ENCODE measurements at regions not wholly inside any gene's neighbourhood (a gene's known extent, or its start where the extent isn't known, plus 50 kb on each side); places are given as distances from the start of the nearest gene placed in this dataset.

DNA sequence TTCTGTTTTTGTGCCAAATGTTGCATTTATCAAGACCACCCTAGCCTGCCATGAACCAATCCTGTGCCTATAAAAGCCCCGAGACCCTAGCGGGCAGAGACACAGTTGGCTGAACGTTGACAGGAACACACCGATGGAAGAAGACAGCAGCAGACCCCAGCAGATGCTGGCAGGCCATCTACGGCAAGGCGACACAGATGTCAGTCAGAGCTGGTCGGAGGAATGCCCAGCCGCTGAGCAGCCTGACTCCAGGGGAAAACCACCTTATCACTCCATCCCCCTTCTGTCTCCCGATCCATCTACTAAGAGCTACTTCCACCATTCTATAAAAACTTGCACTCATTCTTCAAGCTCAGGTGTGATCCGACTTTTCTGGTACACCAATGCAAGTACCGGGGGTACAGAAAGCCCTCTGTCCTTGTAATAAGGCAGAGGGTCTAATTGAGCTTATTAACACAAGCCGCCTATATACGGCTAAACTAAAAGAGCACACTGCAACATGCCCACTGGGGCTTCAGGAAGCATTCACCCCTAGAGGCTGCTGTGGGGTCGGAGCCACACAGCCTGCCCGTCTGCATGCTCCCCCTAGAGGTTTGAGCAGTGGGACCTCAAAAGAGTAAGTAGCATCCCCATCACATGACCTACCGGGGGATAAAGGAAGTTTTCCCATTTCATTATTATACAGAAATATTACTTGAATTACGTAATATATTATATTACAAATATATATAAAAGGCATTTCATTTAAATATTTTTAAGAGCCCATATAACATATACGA lies 1156.3 kb upstream of the B3GALT2 start:
- TF ChIP-seq, protein P1, sequence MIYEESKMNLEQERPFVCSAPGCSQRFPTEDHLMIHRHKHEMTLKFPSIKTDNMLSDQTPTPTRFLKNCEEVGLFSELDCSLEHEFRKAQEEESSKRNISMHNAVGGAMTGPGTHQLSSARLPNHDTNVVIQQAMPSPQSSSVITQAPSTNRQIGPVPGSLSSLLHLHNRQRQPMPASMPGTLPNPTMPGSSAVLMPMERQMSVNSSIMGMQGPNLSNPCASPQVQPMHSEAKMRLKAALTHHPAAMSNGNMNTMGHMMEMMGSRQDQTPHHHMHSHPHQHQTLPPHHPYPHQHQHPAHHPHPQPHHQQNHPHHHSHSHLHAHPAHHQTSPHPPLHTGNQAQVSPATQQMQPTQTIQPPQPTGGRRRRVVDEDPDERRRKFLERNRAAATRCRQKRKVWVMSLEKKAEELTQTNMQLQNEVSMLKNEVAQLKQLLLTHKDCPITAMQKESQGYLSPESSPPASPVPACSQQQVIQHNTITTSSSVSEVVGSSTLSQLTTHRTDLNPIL (CRISPR knock-in tag; IDR thresholded peaks at IDR 0.05; ENCODE audit: low read depth) = no peak
- TF ChIP-seq, protein P2, sequence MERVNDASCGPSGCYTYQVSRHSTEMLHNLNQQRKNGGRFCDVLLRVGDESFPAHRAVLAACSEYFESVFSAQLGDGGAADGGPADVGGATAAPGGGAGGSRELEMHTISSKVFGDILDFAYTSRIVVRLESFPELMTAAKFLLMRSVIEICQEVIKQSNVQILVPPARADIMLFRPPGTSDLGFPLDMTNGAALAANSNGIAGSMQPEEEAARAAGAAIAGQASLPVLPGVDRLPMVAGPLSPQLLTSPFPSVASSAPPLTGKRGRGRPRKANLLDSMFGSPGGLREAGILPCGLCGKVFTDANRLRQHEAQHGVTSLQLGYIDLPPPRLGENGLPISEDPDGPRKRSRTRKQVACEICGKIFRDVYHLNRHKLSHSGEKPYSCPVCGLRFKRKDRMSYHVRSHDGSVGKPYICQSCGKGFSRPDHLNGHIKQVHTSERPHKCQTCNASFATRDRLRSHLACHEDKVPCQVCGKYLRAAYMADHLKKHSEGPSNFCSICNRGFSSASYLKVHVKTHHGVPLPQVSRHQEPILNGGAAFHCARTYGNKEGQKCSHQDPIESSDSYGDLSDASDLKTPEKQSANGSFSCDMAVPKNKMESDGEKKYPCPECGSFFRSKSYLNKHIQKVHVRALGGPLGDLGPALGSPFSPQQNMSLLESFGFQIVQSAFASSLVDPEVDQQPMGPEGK (CRISPR knock-in tag; IDR thresholded peaks at IDR 0.05; ENCODE audit: borderline replicate concordance) = no peak
- TF ChIP-seq ZC3H10 (CRISPR knock-in tag; IDR thresholded peaks at IDR 0.05) = no peak
- no peak for TF ChIP-seq ZFP30 (CRISPR knock-in tag; IDR thresholded peaks at IDR 0.05)
- TF ChIP-seq, protein P3, sequence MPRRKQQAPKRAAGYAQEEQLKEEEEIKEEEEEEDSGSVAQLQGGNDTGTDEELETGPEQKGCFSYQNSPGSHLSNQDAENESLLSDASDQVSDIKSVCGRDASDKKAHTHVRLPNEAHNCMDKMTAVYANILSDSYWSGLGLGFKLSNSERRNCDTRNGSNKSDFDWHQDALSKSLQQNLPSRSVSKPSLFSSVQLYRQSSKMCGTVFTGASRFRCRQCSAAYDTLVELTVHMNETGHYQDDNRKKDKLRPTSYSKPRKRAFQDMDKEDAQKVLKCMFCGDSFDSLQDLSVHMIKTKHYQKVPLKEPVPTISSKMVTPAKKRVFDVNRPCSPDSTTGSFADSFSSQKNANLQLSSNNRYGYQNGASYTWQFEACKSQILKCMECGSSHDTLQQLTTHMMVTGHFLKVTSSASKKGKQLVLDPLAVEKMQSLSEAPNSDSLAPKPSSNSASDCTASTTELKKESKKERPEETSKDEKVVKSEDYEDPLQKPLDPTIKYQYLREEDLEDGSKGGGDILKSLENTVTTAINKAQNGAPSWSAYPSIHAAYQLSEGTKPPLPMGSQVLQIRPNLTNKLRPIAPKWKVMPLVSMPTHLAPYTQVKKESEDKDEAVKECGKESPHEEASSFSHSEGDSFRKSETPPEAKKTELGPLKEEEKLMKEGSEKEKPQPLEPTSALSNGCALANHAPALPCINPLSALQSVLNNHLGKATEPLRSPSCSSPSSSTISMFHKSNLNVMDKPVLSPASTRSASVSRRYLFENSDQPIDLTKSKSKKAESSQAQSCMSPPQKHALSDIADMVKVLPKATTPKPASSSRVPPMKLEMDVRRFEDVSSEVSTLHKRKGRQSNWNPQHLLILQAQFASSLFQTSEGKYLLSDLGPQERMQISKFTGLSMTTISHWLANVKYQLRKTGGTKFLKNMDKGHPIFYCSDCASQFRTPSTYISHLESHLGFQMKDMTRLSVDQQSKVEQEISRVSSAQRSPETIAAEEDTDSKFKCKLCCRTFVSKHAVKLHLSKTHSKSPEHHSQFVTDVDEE (CRISPR knock-in tag; IDR thresholded peaks at IDR 0.05) = no peak
- TF ChIP-seq CSDC2 (CRISPR knock-in tag; IDR thresholded peaks at IDR 0.05) = no peak
- no peak for TF ChIP-seq ZFP3 (CRISPR knock-in tag; IDR thresholded peaks at IDR 0.05)
- TF ChIP-seq TOX (CRISPR knock-in tag; IDR thresholded peaks at IDR 0.05; ENCODE audit: borderline replicate concordance) = no peak
- no peak for TF ChIP-seq RARB (CRISPR knock-in tag; IDR thresholded peaks at IDR 0.05)
- TF ChIP-seq ZNF70 (CRISPR knock-in tag; IDR thresholded peaks at IDR 0.05) = no peak
- TF ChIP-seq GLIS3 (CRISPR knock-in tag; IDR thresholded peaks at IDR 0.05) = no peak
- TF ChIP-seq ESRRG (CRISPR knock-in tag; IDR thresholded peaks at IDR 0.05) = no peak
- TF ChIP-seq, protein P4, sequence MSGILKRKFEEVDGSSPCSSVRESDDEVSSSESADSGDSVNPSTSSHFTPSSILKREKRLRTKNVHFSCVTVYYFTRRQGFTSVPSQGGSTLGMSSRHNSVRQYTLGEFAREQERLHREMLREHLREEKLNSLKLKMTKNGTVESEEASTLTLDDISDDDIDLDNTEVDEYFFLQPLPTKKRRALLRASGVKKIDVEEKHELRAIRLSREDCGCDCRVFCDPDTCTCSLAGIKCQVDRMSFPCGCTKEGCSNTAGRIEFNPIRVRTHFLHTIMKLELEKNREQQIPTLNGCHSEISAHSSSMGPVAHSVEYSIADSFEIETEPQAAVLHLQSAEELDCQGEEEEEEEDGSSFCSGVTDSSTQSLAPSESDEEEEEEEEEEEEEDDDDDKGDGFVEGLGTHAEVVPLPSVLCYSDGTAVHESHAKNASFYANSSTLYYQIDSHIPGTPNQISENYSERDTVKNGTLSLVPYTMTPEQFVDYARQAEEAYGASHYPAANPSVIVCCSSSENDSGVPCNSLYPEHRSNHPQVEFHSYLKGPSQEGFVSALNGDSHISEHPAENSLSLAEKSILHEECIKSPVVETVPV (CRISPR knock-in tag; IDR thresholded peaks at IDR 0.05) = no peak
- no peak for TF ChIP-seq ARNTL (CRISPR knock-in tag; IDR thresholded peaks at IDR 0.05; ENCODE audit: borderline replicate concordance, low read depth)
